ENCODE measurements at regions not wholly inside any gene's neighbourhood (a gene's known extent, or its start where the extent isn't known, plus 50 kb on each side); places are given as distances from the start of the nearest gene placed in this dataset.

GRCh38 chr3:98699132-98699531 lies 64.0 kb upstream of the ST3GAL6 start:
- TF ChIP-seq, protein P1, sequence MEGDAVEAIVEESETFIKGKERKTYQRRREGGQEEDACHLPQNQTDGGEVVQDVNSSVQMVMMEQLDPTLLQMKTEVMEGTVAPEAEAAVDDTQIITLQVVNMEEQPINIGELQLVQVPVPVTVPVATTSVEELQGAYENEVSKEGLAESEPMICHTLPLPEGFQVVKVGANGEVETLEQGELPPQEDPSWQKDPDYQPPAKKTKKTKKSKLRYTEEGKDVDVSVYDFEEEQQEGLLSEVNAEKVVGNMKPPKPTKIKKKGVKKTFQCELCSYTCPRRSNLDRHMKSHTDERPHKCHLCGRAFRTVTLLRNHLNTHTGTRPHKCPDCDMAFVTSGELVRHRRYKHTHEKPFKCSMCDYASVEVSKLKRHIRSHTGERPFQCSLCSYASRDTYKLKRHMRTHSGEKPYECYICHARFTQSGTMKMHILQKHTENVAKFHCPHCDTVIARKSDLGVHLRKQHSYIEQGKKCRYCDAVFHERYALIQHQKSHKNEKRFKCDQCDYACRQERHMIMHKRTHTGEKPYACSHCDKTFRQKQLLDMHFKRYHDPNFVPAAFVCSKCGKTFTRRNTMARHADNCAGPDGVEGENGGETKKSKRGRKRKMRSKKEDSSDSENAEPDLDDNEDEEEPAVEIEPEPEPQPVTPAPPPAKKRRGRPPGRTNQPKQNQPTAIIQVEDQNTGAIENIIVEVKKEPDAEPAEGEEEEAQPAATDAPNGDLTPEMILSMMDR (conservative IDR thresholded peaks at IDR 0.05) = no peak
- no peak for TF ChIP-seq EZH2 (IDR thresholded peaks at IDR 0.05; ENCODE audit: low read depth)
